ENCODE measurements at regions not wholly inside any gene's neighbourhood (a gene's known extent, or its start where the extent isn't known, plus 50 kb on each side); places are given as distances from the start of the nearest gene placed in this dataset.
A peak's percentile ranks its signal among the peaks of the same experiment; 100 is the strongest.

DNA sequence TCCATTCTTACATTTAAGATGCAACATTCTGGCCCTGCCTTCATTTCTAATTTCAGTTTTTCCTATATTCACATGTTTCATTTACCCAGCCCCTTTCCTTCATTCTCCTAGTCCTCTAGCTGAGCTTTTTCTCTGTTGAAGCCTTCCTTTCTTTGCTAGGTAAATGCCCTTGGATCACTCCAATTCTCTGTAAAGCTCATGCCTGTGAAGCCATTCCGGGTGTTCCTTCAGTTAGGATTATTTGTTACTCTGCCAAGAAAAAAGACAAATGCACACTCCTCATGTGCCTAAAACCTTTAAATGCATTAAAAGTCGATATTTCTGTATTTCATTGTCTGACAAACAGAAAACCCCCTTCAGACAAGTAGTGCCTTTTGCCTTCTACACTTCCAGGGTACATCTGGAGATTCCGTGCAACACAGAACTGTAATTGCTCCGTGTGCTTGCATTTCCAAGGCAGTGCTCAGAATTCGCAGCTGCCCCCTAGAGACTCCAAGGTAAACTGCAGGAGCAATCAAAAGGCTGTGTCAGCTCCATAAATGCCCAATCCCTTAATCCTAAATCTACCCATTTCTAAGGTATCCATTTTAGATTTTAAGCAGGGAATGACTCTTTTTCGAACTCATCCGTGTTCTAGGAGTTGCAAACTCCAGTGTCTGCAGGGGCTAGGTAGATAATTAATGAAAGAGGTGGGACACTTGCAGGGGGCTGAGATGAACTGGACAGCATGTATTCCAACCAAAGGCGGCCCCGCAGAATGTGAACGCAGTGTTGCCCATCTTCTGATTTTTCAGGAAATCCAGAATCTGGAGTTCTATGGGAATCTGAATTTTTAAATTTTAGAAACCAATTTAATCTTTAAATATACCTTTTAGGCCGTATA lies 320.2 kb downstream of the GRIN2B start (continued):
- TF ChIP-seq, protein P1, sequence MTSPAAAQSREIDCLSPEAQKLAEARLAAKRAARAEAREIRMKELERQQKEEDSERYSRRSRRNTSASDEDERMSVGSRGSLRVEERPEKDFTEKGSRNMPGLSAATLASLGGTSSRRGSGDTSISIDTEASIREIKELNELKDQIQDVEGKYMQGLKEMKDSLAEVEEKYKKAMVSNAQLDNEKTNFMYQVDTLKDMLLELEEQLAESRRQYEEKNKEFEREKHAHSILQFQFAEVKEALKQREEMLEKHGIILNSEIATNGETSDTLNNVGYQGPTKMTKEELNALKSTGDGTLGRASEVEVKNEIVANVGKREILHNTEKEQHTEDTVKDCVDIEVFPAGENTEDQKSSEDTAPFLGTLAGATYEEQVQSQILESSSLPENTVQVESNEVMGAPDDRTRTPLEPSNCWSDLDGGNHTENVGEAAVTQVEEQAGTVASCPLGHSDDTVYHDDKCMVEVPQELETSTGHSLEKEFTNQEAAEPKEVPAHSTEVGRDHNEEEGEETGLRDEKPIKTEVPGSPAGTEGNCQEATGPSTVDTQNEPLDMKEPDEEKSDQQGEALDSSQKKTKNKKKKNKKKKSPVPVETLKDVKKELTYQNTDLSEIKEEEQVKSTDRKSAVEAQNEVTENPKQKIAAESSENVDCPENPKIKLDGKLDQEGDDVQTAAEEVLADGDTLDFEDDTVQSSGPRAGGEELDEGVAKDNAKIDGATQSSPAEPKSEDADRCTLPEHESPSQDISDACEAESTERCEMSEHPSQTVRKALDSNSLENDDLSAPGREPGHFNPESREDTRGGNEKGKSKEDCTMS (CRISPR knock-in tag; conservative IDR thresholded peaks at IDR 0.05): no peak
- TF ChIP-seq ZNF703 (CRISPR knock-in tag; IDR thresholded peaks at IDR 0.05; ENCODE audit: borderline replicate concordance) (no peak), MAFK (conservative IDR thresholded peaks at IDR 0.05 in 1 of 2, IDR thresholded peaks at IDR 0.05 in 1 of 2; ENCODE audit: low read length in 2 of 2) (peak in 1 of 2 experiments; percentile 23; a peak in 1 of 4 replicates), SMC3 (IDR thresholded peaks at IDR 0.05; ENCODE audit: low read length) (peak; percentile 62; the same call in 1 of the 2 replicates), CREB1 (IDR thresholded peaks at IDR 0.05) (no peak), CREB1 (CRISPR knock-in tag; IDR thresholded peaks at IDR 0.05) (no peak), MTA3 (CRISPR knock-in tag; IDR thresholded peaks at IDR 0.05) (no peak), CBFB (CRISPR knock-in tag; IDR thresholded peaks at IDR 0.05) (no peak), YEATS4 (CRISPR knock-in tag; IDR thresholded peaks at IDR 0.05; ENCODE audit: borderline replicate concordance) (no peak), CENPX (CRISPR knock-in tag; IDR thresholded peaks at IDR 0.05) (no peak)
- TF ChIP-seq, protein P2, sequence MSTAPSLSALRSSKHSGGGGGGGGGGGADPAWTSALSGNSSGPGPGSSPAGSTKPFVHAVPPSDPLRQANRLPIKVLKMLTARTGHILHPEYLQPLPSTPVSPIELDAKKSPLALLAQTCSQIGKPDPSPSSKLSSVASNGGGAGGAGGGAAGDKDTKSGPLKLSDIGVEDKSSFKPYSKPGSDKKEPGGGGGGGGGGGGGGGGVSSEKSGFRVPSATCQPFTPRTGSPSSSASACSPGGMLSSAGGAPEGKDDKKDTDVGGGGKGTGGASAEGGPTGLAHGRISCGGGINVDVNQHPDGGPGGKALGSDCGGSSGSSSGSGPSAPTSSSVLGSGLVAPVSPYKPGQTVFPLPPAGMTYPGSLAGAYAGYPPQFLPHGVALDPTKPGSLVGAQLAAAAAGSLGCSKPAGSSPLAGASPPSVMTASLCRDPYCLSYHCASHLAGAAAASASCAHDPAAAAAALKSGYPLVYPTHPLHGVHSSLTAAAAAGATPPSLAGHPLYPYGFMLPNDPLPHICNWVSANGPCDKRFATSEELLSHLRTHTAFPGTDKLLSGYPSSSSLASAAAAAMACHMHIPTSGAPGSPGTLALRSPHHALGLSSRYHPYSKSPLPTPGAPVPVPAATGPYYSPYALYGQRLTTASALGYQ (CRISPR knock-in tag; IDR thresholded peaks at IDR 0.05): no peak
- TF ChIP-seq, protein P3, sequence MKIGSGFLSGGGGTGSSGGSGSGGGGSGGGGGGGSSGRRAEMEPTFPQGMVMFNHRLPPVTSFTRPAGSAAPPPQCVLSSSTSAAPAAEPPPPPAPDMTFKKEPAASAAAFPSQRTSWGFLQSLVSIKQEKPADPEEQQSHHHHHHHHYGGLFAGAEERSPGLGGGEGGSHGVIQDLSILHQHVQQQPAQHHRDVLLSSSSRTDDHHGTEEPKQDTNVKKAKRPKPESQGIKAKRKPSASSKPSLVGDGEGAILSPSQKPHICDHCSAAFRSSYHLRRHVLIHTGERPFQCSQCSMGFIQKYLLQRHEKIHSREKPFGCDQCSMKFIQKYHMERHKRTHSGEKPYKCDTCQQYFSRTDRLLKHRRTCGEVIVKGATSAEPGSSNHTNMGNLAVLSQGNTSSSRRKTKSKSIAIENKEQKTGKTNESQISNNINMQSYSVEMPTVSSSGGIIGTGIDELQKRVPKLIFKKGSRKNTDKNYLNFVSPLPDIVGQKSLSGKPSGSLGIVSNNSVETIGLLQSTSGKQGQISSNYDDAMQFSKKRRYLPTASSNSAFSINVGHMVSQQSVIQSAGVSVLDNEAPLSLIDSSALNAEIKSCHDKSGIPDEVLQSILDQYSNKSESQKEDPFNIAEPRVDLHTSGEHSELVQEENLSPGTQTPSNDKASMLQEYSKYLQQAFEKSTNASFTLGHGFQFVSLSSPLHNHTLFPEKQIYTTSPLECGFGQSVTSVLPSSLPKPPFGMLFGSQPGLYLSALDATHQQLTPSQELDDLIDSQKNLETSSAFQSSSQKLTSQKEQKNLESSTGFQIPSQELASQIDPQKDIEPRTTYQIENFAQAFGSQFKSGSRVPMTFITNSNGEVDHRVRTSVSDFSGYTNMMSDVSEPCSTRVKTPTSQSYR (CRISPR knock-in tag; IDR thresholded peaks at IDR 0.05; ENCODE audit: borderline replicate concordance): no peak
- TF ChIP-seq, protein P4, sequence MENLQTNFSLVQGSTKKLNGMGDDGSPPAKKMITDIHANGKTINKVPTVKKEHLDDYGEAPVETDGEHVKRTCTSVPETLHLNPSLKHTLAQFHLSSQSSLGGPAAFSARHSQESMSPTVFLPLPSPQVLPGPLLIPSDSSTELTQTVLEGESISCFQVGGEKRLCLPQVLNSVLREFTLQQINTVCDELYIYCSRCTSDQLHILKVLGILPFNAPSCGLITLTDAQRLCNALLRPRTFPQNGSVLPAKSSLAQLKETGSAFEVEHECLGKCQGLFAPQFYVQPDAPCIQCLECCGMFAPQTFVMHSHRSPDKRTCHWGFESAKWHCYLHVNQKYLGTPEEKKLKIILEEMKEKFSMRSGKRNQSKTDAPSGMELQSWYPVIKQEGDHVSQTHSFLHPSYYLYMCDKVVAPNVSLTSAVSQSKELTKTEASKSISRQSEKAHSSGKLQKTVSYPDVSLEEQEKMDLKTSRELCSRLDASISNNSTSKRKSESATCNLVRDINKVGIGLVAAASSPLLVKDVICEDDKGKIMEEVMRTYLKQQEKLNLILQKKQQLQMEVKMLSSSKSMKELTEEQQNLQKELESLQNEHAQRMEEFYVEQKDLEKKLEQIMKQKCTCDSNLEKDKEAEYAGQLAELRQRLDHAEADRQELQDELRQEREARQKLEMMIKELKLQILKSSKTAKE (CRISPR knock-in tag; IDR thresholded peaks at IDR 0.05; ENCODE audit: borderline replicate concordance): no peak
- TF ChIP-seq, protein P5, sequence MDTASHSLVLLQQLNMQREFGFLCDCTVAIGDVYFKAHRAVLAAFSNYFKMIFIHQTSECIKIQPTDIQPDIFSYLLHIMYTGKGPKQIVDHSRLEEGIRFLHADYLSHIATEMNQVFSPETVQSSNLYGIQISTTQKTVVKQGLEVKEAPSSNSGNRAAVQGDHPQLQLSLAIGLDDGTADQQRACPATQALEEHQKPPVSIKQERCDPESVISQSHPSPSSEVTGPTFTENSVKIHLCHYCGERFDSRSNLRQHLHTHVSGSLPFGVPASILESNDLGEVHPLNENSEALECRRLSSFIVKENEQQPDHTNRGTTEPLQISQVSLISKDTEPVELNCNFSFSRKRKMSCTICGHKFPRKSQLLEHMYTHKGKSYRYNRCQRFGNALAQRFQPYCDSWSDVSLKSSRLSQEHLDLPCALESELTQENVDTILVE (CRISPR knock-in tag; IDR thresholded peaks at IDR 0.05): no peak
- TF ChIP-seq, protein P6, sequence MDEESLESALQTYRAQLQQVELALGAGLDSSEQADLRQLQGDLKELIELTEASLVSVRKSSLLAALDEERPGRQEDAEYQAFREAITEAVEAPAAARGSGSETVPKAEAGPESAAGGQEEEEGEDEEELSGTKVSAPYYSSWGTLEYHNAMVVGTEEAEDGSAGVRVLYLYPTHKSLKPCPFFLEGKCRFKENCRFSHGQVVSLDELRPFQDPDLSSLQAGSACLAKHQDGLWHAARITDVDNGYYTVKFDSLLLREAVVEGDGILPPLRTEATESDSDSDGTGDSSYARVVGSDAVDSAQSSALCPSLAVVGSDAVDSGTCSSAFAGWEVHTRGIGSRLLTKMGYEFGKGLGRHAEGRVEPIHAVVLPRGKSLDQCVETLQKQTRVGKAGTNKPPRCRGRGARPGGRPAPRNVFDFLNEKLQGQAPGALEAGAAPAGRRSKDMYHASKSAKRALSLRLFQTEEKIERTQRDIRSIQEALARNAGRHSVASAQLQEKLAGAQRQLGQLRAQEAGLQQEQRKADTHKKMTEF (CRISPR knock-in tag; IDR thresholded peaks at IDR 0.05): no peak

All from HepG2 (cell line).